Activated CD8-positive, alpha-beta memory T cell treated with anti-CD3 and anti-CD28 coated beads for 4 hours (primary cell): ENCODE measurements at regions not wholly inside any gene's neighbourhood (a gene's known extent, or its start where the extent isn't known, plus 50 kb on each side); places are given as distances from the start of the nearest gene placed in this dataset.

Source experiments
- DNase-seq, 2 donors: peaks; one replicate each; pipeline ENCODE4 v3.0.0-alpha.2; 2020; ENCODE audit warnings: low read depth in 2 of 2

- DNase-seq, result no peak
Measured at GRCh38 chr6:8750627-8751026, 315.3 kb upstream of the SLC35B3 start.

- no peak for DNase-seq
Measured at GRCh38 chr6:8749465-8749864, 314.1 kb upstream of the SLC35B3 start.

- DNase-seq, result no peak
Measured at GRCh38 chr6:8743170-8743745, 307.9 kb upstream of the SLC35B3 start.

GRCh38 chr6:8739454-8739853, 304.1 kb upstream of the SLC35B3 start:
- no peak for DNase-seq

GRCh38 chr6:8738951-8739350, 303.6 kb upstream of the SLC35B3 start:
- DNase-seq, result no peak

- DNase-seq, result no peak
Measured at GRCh38 chr6:8736156-8736895, 301.0 kb upstream of the SLC35B3 start.

- no peak for DNase-seq
Measured at GRCh38 chr6:8733879-8734278, 298.5 kb upstream of the SLC35B3 start.

- DNase-seq, result no peak
Measured at GRCh38 chr6:8731874-8732273, 296.5 kb upstream of the SLC35B3 start.

GRCh38 chr6:8710668-8711431, 275.5 kb upstream of the SLC35B3 start:
- DNase-seq, result no peak

- no peak for DNase-seq
Measured at GRCh38 chr6:8707956-8708772, 272.8 kb upstream of the SLC35B3 start.

GRCh38 chr6:8707369-8707768, 272.0 kb upstream of the SLC35B3 start:
- no peak for DNase-seq

GRCh38 chr6:8705435-8706020, 270.2 kb upstream of the SLC35B3 start:
- DNase-seq, result no peak

- DNase-seq, result no peak
Measured at GRCh38 chr6:8703059-8703458, 267.7 kb upstream of the SLC35B3 start.

- DNase-seq, result no peak
Measured at GRCh38 chr6:8688821-8689220, 253.5 kb upstream of the SLC35B3 start.

GRCh38 chr6:8686077-8686476, 250.7 kb upstream of the SLC35B3 start:
- DNase-seq, result no peak

- no peak for DNase-seq
Measured at GRCh38 chr6:8683204-8683603, 247.9 kb upstream of the SLC35B3 start.

GRCh38 chr6:8679823-8680222, 244.5 kb upstream of the SLC35B3 start:
- no peak for DNase-seq

GRCh38 chr6:8678466-8678865, 243.1 kb upstream of the SLC35B3 start:
- DNase-seq, result no peak

- DNase-seq, result no peak
Measured at GRCh38 chr6:8674126-8674525, 238.8 kb upstream of the SLC35B3 start.

- no peak for DNase-seq
Measured at GRCh38 chr6:8672882-8673281, 237.5 kb upstream of the SLC35B3 start.

GRCh38 chr6:8670792-8671191, 235.4 kb upstream of the SLC35B3 start:
- DNase-seq, result no peak

- DNase-seq, result no peak
Measured at GRCh38 chr6:8664700-8665099, 229.4 kb upstream of the SLC35B3 start.
